GM12878 (cell line): ENCODE measurements at regions not wholly inside any gene's neighbourhood (a gene's known extent, or its start where the extent isn't known, plus 50 kb on each side); places are given as distances from the start of the nearest gene placed in this dataset.

Experiments
- ATAC-seq: fragments of 200-7000 bp; cut with Tn5 transposase; 3 replicates; pipeline ENCODE4 v1.9.1; 2020; ENCODE audit warnings: mild to moderate bottlenecking, moderate library complexity
- BruUV-seq: library from RNA; stranded (reverse); fragments of 400-500 nt; replicated peaks from 2 replicates; lab custom pipeline; 2021; lab: Mats Ljungman, UMichigan
- CTCF ChIA-PET: fragments of 300-600 bp; sonication (Branson Sonifier 250); formaldehyde crosslinking; extraction: SDS; loops from one replicate; lab custom pipeline; 2021; ENCODE audit warnings: inconsistent platforms; lab: Yijun Ruan, JAX
- POLR2A ChIA-PET: fragments of 350-600 bp; formaldehyde crosslinking; extraction: SDS; loops from one replicate; lab custom pipeline; 2021; ENCODE audit warnings: inconsistent platforms; lab: Charles Lee
- RAD21 ChIA-PET: fragments of 300-600 bp; sonication (Branson Sonifier 250); formaldehyde crosslinking; loops from one replicate; lab custom pipeline; 2023; ENCODE audit warnings: antibody characterized with exemption; ENCODE audit not compliant: unreplicated experiment; lab: Charles Lee
- SMC1A ChIA-PET: fragments of 300-600 bp; sonication (Branson Sonifier 250); formaldehyde crosslinking; loops from one replicate; lab custom pipeline; 2023; ENCODE audit not compliant: unreplicated experiment, uncharacterized antibody; lab: Charles Lee
- DNase-seq: peaks from one replicate; pipeline ENCODE4 v3.0.0-alpha.2; 2011; ENCODE audit warnings: low read depth, low spot score
- FAIRE-seq: peaks from 3 replicates; lab custom pipeline; 2011; peaks lifted over from hg19 to GRCh38; lab: Jason Lieb, UNC
- H2AFZ ChIP-seq: 2 replicates; pipeline ENCODE4 v1.6.0; 2011; ENCODE audit warnings: low read depth, low read length, control low read depth; ENCODE audit not compliant: control insufficient read depth
- H3K27ac ChIP-seq: 2 replicates; pipeline ENCODE4 v1.5.1; 2011; ENCODE audit warnings: control low read depth; ENCODE audit not compliant: control insufficient read depth, insufficient read depth
- H3K27me3 ChIP-seq, 2 experiments: replicated peaks in 1 of 2; 2 replicates each; pipeline versions ENCODE4 v1.6.0 to v1.6.1; 2011; ENCODE audit warnings: low read length in 1 of 2; ENCODE audit not compliant: control insufficient read depth in 2 of 2, insufficient read depth in 2 of 2
- H3K36me3 ChIP-seq, 2 experiments: 2 replicates each; pipeline ENCODE4 v1.5.1; 2011; ENCODE audit warnings: low read length in 1 of 2; ENCODE audit not compliant: control insufficient read depth in 2 of 2, insufficient read depth in 2 of 2
- H3K4me1 ChIP-seq: 2 replicates; pipeline ENCODE4 v1.6.1; 2011; ENCODE audit warnings: mild to moderate bottlenecking, low read length, moderate library complexity, mixed read lengths; ENCODE audit not compliant: control insufficient read depth, insufficient read depth
- H3K4me2 ChIP-seq: 2 replicates; pipeline ENCODE4 v1.6.0; 2011; ENCODE audit warnings: control low read depth; ENCODE audit not compliant: control insufficient read depth, insufficient read depth
- H3K4me3 ChIP-seq: fragments of 200-600 bp; sonication (generic); 2 replicates; pipeline ENCODE4 v1.5.1; 2016
- H3K79me2 ChIP-seq: 2 replicates; pipeline ENCODE4 v1.6.0; 2011; ENCODE audit warnings: low read length; ENCODE audit not compliant: control insufficient read depth, insufficient read depth
- H3K9ac ChIP-seq: 2 replicates; pipeline ENCODE4 v1.8.0; 2011; ENCODE audit warnings: low read length, control low read depth, mixed read lengths; ENCODE audit not compliant: control insufficient read depth, insufficient read depth
- H3K9me3 ChIP-seq: replicated peaks from 3 replicates; pipeline ENCODE4 v1.5.1; 2011; ENCODE audit warnings: mild to moderate bottlenecking, low read length; ENCODE audit not compliant: control insufficient read depth, insufficient read depth
- H4K20me1 ChIP-seq: 2 replicates; pipeline ENCODE4 v1.6.0; 2011; ENCODE audit not compliant: control insufficient read depth, insufficient read depth
- ASH2L ChIP-seq: fragments of 300-600, 200-600 bp; sonication (generic); IDR thresholded peaks from 2 replicates; pipeline ENCODE4 v1.6.1; 2017; ENCODE audit warnings: low read depth, mild to moderate bottlenecking, borderline replicate concordance
- BCL3 ChIP-seq: IDR thresholded peaks from 2 replicates; pipeline ENCODE4 v1.6.1; 2011; ENCODE audit warnings: borderline replicate concordance, low read depth, mild to moderate bottlenecking, moderate library complexity, low read length; ENCODE audit not compliant: insufficient read depth, poor library complexity, severe bottlenecking
- CBFB ChIP-seq: IDR thresholded peaks from 2 replicates; pipeline ENCODE4 v1.6.1; 2016; ENCODE audit warnings: antibody characterized with exemption, low read depth
- CBX5 ChIP-seq: sonication (generic); IDR thresholded peaks from 2 replicates; pipeline ENCODE4 v1.6.1; 2016; ENCODE audit warnings: low read depth, moderate library complexity, mild to moderate bottlenecking, inconsistent platforms
- CHD2 ChIP-seq: IDR thresholded peaks from 2 replicates; pipeline ENCODE4 v1.6.1; 2011; ENCODE audit warnings: low read depth, low read length, improper control_type of control experiment, borderline replicate concordance
- CREM ChIP-seq: IDR thresholded peaks from 2 replicates; pipeline ENCODE4 v1.6.1; 2014; ENCODE audit warnings: antibody characterized with exemption, low read depth
- EP300 ChIP-seq, 2 experiments: fragments of 150-350 bp in 1 of 2; IDR thresholded peaks; 2 replicates each; pipeline ENCODE4 v1.6.1; 2011 to 2012; ENCODE audit warnings: low read depth in 2 of 2, low read length in 2 of 2, borderline replicate concordance in 1 of 2, improper control_type of control experiment in 1 of 2, inconsistent platforms in 1 of 2; ENCODE audit not compliant: control insufficient read depth in 1 of 2
- GATAD2B ChIP-seq: fragments of 450-650 bp; conservative IDR thresholded peaks from 2 replicates; pipeline ENCODE4 v1.6.1; 2017; ENCODE audit warnings: low read depth, mild to moderate bottlenecking, moderate library complexity
- HDAC2 ChIP-seq: fragments of 200-600 bp; sonication (generic); IDR thresholded peaks from 2 replicates; pipeline ENCODE4 v1.6.1; 2017
- JUND ChIP-seq: IDR thresholded peaks from 2 replicates; pipeline ENCODE4 v1.6.1; 2012; ENCODE audit warnings: low read depth, mild to moderate bottlenecking, low read length, improper control_type of control experiment, moderate library complexity
- NR2C1 ChIP-seq: fragments of 450-650 bp; IDR thresholded peaks from 2 replicates; pipeline ENCODE4 v1.6.1; 2017; ENCODE audit warnings: antibody characterized with exemption, mild to moderate bottlenecking, moderate library complexity
- RBBP5 ChIP-seq: fragments of 200-600 bp; sonication (generic); conservative IDR thresholded peaks from 2 replicates; pipeline ENCODE4 v1.6.1; 2016
- RCOR1 ChIP-seq: conservative IDR thresholded peaks from 2 replicates; pipeline ENCODE4 v1.6.1; 2012; ENCODE audit warnings: low read depth, low read length, improper control_type of control experiment
- RUNX3 ChIP-seq: IDR thresholded peaks from 2 replicates; pipeline ENCODE4 v1.6.1; 2012; ENCODE audit warnings: low read length, inconsistent platforms
- SIN3A ChIP-seq: IDR thresholded peaks from 2 replicates; pipeline ENCODE4 v1.6.1; 2012; ENCODE audit warnings: low read depth, low read length, improper control_type of control experiment
- SRF ChIP-seq, 2 experiments: IDR thresholded peaks; 2 replicates each; pipeline ENCODE4 v1.6.1; 2011; ENCODE audit warnings: low read depth in 2 of 2, low read length in 2 of 2, mild to moderate bottlenecking in 1 of 2, moderate library complexity in 1 of 2
- STAT3 ChIP-seq: IDR thresholded peaks from 2 replicates; pipeline ENCODE4 v1.6.1; 2011; ENCODE audit warnings: low read depth, low read length, improper control_type of control experiment
- TARDBP ChIP-seq: IDR thresholded peaks from 2 replicates; pipeline ENCODE4 v1.6.1; 2016; ENCODE audit warnings: borderline replicate concordance
- ZNF207 ChIP-seq: fragments of 450-650 bp; IDR thresholded peaks from 2 replicates; pipeline ENCODE4 v1.6.1; 2014; ENCODE audit warnings: antibody characterized with exemption, mild to moderate bottlenecking, borderline replicate concordance
- WGBS: methylation state at CpG from one replicate; pipeline ENCODE4 v1.1.6; 2016; ENCODE audit warnings: low lambda C conversion rate; ENCODE audit not compliant: insufficient replicate concordance, insufficient coverage; ENCODE audit errors: missing lambda C conversion rate; 5-methylcytosine and 5-hydroxymethylcytosine counted together
- in situ Hi-C: fragments of 300-500 bp; cut with MboI; formaldehyde crosslinking; loops from 9 replicates; pipeline ENCODE4 v1.14.3; 2018; ENCODE audit warnings: mixed read lengths
- intact Hi-C: fragments of 100-400 bp; cut with micrococcal nuclease; formaldehyde crosslinking; loops from one replicate; pipeline ENCODE4 v1.14.2; 2022; ENCODE audit not compliant: unreplicated experiment
- TF ChIP-seq, protein P1 (sequence below): fragments of 450-650 bp; IDR thresholded peaks from 2 replicates; pipeline ENCODE4 v1.6.1; 2017; ENCODE audit warnings: borderline replicate concordance

DNA sequence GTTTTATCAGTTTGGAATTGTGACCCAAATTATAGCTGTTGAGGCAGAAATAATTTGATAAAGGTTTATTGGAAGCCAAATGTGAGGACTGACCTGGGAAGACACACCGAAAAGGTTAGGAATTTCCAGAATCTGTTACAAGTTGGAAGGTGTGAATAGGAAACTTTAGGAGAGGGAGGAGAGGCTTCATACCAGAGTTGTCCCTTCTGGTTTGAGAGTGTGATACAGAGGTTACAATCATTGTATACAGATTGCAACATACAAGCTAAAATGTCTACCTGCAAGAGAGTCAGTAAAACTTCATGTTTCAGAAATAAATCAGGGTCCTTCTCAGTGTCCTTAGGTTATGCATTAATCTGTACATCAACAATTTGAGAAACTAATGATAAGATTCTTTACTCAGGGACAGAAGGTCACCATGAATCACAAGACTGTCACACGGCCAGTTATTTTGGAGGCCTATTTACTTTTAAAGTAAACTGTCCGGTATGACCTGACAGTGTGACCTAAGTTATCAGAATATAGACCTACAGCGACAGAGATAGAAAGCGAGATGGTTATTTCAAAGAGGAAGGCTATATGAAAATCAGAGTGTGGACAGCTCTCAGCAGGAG is 204.9 kb upstream of the CTNND2 start:
- 5% methylated on average over 5 of the region's 5 CpGs for WGBS
- H3K4me1 ChIP-seq, result no peaks in the 10 kb centered on the region
- no peak for TF ChIP-seq STAT3
- no peak for TF ChIP-seq RBBP5
- TF ChIP-seq NR2C1, result no peak
- no peak for TF ChIP-seq JUND
- no peak for TF ChIP-seq SIN3A
- no peak for TF ChIP-seq BCL3
- no peak for TF ChIP-seq CHD2
- no peak for TF ChIP-seq CREM
- no peak for TF ChIP-seq GATAD2B
- no peak for TF ChIP-seq CBFB
- no peak for TF ChIP-seq TARDBP
- TF ChIP-seq ZNF207, result no peak
- TF ChIP-seq CBX5, result no peak
- no peak for TF ChIP-seq HDAC2
- TF ChIP-seq SRF (IDR thresholded peaks at IDR 0.05; ENCODE audit: low read depth in 2 of 2, low read length in 2 of 2), result no peak
- TF ChIP-seq, protein P1, sequence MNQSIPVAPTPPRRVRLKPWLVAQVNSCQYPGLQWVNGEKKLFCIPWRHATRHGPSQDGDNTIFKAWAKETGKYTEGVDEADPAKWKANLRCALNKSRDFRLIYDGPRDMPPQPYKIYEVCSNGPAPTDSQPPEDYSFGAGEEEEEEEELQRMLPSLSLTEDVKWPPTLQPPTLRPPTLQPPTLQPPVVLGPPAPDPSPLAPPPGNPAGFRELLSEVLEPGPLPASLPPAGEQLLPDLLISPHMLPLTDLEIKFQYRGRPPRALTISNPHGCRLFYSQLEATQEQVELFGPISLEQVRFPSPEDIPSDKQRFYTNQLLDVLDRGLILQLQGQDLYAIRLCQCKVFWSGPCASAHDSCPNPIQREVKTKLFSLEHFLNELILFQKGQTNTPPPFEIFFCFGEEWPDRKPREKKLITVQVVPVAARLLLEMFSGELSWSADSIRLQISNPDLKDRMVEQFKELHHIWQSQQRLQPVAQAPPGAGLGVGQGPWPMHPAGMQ, result no peak
- TF ChIP-seq RUNX3, result no peak
- no peak for TF ChIP-seq RCOR1
- no peak for TF ChIP-seq ASH2L
- no peak for TF ChIP-seq EP300 (IDR thresholded peaks at IDR 0.05; ENCODE audit: borderline replicate concordance in 1 of 2, control insufficient read depth in 1 of 2, low read depth in 2 of 2, low read length in 2 of 2)
- TF ChIP-seq, all 136 proteins: peak for 0
- POLR2A ChIA-PET, result no interaction called here
- DNase-seq (no peak), ATAC-seq (no peak), FAIRE-seq (no peak)
- no peak overlapping the region for H2AFZ ChIP-seq
- in situ Hi-C loops, result no loop called here
- H3K9ac ChIP-seq, result no peak overlapping the region
- no peak overlapping the region for H3K4me2 ChIP-seq
- no peaks in the 10 kb centered on the region for H3K36me3 ChIP-seq
- intact Hi-C loops, result no loop called here
- no peak overlapping the region for H3K4me3 ChIP-seq
- CTCF ChIA-PET, result no interaction called here
- no peak overlapping the region for H3K27ac ChIP-seq
- no TSS peak for BruUV-seq
- H3K27me3 ChIP-seq, result no peaks in the 10 kb centered on the region
- H3K79me2 ChIP-seq, result no peaks in the 10 kb centered on the region
- no peaks in the 10 kb centered on the region for H3K9me3 ChIP-seq
- no peaks in the 10 kb centered on the region for H4K20me1 ChIP-seq
- SMC1A ChIA-PET, result interaction anchor here (0.6 kb wide), 1 partner anchor 21 kb away, joined by 3 read pairs; no protein-coding TSS in a partner anchor
- RAD21 ChIA-PET, result no interaction called here
